ENCODE measurements at regions not wholly inside any gene's neighbourhood (a gene's known extent, or its start where the extent isn't known, plus 50 kb on each side); places are given as distances from the start of the nearest gene placed in this dataset.

- intact Hi-C loops (cut with DNase I; ENCODE audit: low total_unique reads), result no loop called here
- WGBS, 2 donors, result 51 to 52% methylated on average over 6 of the region's 6 CpGs
Observed at GRCh38 chr2:150134223-150134857, 353.1 kb downstream of the RND3 start.

GRCh38 chr2:150133623-150134022 lies 353.8 kb downstream of the RND3 start:
- H3K4me3 ChIP-seq, result no peak overlapping the region
- H3K9me3 ChIP-seq, result no peaks in the 10 kb centered on the region
- no peak for DNase-seq
- no peaks in the 10 kb centered on the region for H3K4me1 ChIP-seq
- TF ChIP-seq CTCF (IDR thresholded peaks at IDR 0.05) (no peak), POLR2A (IDR thresholded peaks at IDR 0.05) (no peak)
- WGBS, 2 donors, result 84 to 90% methylated on average over 5 of the region's 5 CpGs
- no peak overlapping the region for H3K27ac ChIP-seq
- intact Hi-C loops (cut with DNase I; ENCODE audit: low total_unique reads), result no loop called here
- no peaks in the 10 kb centered on the region for H3K36me3 ChIP-seq (ENCODE audit: low read depth, missing control alignments)
- no peaks in the 10 kb centered on the region for H3K27me3 ChIP-seq

More at GRCh38 chr2:150134223-150134857, 353.1 kb downstream of the RND3 start:
- DNase-seq, result no peak
- no peak for TF ChIP-seq CTCF (IDR thresholded peaks at IDR 0.05)
- no peak for TF ChIP-seq POLR2A (IDR thresholded peaks at IDR 0.05)
- Histone ChIP-seq H3K27me3 (no peaks in the 10 kb centered on the region), H3K9me3 (no peaks in the 10 kb centered on the region), H3K27ac (no peak overlapping the region), H3K4me1 (no peaks in the 10 kb centered on the region), H3K36me3 (ENCODE audit: low read depth, missing control alignments) (no peaks in the 10 kb centered on the region), H3K4me3 (no peak overlapping the region)

GRCh38 chr2:150129921-150130575 lies 357.4 kb downstream of the RND3 start:
- intact Hi-C loops (cut with DNase I; ENCODE audit: low total_unique reads), result no loop called here
- no peaks in the 10 kb centered on the region for H3K27me3 ChIP-seq
- H3K4me1 ChIP-seq, result no peaks in the 10 kb centered on the region

GRCh38 chr2:150127995-150128394 lies 359.5 kb downstream of the RND3 start:
- WGBS, 2 donors, result 84 to 90% methylated on average over 4 of the region's 4 CpGs
- TF ChIP-seq CTCF (IDR thresholded peaks at IDR 0.05) (no peak), POLR2A (IDR thresholded peaks at IDR 0.05) (no peak)
- intact Hi-C loops (cut with DNase I; ENCODE audit: low total_unique reads), result no loop called here

More at GRCh38 chr2:150129921-150130575, 357.4 kb downstream of the RND3 start:
- Histone ChIP-seq H3K36me3 (ENCODE audit: low read depth, missing control alignments) (no peaks in the 10 kb centered on the region), H3K27ac (no peak overlapping the region), H3K4me3 (no peak overlapping the region), H3K9me3 (no peaks in the 10 kb centered on the region)
- TF ChIP-seq POLR2A (IDR thresholded peaks at IDR 0.05) (no peak), CTCF (IDR thresholded peaks at IDR 0.05) (no peak)
- DNase-seq, result no peak
- WGBS, 2 donors, result 64 to 85% methylated on average over 5 of the region's 5 CpGs

More at GRCh38 chr2:150127995-150128394, 359.5 kb downstream of the RND3 start:
- Histone ChIP-seq H3K4me1 (no peaks in the 10 kb centered on the region), H3K4me3 (no peak overlapping the region), H3K27me3 (no peaks in the 10 kb centered on the region), H3K9me3 (no peaks in the 10 kb centered on the region), H3K27ac (no peak overlapping the region), H3K36me3 (ENCODE audit: low read depth, missing control alignments) (no peaks in the 10 kb centered on the region)
- no peak for DNase-seq
